DMS114 treated with DMSO at 0.1 percent for 48 hours (cell line): ENCODE measurements at regions not wholly inside any gene's neighbourhood (a gene's known extent, or its start where the extent isn't known, plus 50 kb on each side); places are given as distances from the start of the nearest gene placed in this dataset.
A peak's percentile ranks its signal among the peaks of the same experiment; 100 is the strongest.

Experiments
- DNase-seq: peaks from one replicate; lab custom pipeline; 2025; ENCODE audit not compliant: unreplicated experiment; lab: John Stamatoyannopoulos, UW

DNA sequence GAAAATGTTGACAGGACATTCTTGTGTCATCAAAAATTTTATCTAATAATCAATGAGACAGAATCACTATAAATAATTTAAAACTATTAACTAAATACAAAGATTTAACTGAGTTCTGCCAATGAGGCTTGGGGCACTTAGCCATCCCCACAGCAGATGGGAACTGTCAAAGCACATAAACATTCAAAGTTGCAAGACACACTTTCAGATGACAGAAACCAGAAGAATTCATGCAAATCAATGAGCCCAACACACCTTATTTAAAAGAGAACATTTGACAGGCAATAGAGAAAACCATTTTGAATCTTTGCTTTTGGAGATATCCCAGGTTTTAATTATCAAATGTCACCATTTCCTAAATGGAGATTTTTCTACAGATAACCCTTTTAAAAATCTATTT lies 566.2 kb downstream of the IRS1 start:
- DNase-seq, result no peak

DNA sequence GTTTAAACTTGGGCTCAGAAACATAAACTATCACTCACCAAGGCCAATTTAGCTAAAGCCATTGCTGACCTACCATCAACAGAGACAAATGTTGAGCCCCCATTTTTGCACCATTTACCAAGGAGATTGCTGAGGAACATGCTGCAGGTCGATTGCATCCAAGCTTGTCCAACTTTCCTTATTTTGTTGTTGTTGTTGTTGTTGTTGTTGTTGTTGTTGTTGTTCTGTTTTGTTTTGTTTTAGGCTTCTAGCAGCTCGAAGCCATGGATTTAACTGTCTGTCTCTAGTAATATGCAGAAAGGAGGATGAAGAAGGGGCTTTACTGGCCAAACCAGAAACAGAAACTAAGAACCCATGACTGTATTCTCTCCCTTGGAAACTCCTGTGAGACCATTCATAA lies 571.5 kb downstream of the IRS1 start:
- no peak for DNase-seq

DNA sequence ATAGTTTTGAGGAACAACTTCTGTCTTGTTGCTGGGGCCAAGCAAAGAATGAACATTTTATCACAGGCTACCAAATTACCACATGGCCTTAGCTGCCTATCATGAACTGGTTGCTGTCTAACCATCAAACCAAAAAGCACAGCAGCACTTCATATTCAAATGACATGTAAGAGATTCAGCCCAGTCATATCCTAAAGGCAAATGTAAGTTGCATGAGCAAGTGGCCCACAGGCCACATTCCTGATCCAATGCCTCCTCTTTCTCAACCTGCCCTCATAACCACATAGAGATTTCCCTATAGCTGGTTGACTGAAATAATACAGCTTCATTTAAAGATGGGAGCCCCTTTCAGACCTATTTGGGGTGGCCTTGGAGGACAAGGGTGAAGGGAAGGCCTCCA lies 572.3 kb downstream of the IRS1 start:
- no peak for DNase-seq

DNA sequence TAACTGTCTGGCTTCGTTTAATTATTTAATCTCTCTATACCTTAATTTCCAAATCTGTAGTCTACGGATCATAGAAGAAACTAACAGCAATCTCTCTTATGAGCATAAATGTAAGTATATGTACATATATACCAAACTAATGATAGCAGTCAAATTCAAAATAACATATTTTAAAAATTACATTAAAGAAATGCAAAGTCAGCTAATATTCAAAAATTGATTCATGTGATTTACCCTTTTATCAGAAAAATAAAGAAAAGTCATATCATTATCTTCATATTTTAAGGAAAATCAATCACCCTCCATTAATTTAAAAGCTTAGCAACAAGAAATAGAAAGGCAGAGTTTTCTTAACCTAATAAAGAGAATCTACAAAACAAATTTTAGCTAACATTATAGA lies 575.9 kb downstream of the IRS1 start:
- no peak for DNase-seq

DNA sequence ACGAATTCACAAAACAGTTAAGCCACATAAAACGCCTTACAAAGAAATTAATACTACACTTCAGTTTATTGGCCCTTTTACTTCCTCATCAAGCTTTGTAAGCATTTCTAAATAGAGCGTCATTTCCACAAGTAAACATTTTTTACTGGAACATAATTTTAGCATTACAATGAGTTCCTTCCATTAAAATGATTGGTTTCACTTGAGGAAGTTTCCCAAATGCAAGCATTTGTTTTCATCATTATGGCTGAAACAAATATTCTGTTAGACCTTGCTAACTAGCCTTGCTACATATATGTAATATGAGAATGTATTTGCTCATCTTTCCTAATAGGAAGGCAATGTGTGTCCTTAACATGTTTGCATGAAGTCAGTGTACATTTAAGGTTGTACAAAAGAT lies 579.1 kb downstream of the IRS1 start:
- DNase-seq, result no peak

DNA sequence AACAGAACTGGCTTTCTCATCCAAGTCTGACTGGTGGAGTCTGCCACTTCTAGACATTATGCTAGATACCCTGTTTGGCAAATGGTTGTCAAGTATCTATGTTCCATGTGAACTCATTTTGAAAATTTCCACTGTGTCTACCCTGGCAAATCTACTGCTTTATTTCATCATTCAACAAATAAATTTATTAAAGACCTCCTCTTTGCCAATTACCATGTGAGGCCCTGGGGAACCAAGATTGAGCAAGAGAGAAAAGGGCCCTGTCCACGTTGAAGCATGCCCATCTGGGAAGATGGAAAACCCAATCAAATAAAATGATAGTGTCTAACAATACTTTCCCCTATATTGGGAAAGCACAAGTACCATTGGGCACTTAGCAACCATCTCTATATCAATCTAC lies 582.4 kb downstream of the IRS1 start:
- no peak for DNase-seq

DNA sequence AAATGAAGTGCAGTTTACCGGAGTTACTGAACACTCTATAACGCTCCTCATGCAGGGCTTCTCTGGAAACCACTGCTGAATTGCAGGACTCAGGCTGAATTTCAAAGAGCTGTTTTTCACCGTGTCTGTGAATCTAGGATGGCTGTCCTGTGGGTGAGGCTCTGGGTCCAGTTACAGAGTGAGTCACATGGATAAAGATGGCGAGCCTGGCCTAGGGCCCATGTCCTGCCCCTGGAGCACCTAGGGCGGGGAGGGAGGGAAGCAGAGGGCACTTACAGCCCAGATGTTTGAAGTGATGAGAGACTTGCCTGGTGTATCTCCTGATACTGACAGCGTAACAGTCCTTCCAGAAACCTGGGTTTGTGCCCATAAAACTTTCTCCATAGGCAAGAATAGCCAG lies 583.0 kb downstream of the IRS1 start:
- DNase-seq, result no peak

DNA sequence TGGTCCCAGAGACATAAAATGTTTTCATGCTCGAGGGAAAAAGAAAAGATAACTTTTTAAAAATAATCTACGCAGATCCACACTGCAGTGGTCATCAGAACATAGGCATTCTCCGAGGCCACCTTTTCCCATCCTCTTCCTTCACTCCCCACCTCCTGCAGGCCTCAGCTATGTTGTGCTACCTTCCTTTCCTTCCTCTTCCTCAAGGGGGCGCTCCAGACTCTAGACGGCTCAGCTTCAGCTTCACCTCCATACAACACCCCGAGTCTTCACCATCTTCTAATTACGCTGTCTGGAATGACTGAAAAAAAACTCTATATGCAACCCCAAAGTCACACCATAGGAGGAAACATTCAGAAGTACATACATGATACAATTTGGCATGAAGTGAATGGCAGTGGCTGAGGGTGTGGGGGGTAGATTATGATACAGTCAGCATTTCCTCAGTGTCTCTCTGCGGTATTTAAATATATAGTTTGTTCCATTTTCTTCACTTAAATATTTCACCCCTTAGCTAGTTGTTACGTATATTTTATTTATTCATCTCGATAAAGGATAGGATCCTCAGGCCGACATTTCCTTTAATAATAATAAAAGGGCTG lies 583.6 kb downstream of the IRS1 start:
- DNase-seq, result peak; percentile 1

DNA sequence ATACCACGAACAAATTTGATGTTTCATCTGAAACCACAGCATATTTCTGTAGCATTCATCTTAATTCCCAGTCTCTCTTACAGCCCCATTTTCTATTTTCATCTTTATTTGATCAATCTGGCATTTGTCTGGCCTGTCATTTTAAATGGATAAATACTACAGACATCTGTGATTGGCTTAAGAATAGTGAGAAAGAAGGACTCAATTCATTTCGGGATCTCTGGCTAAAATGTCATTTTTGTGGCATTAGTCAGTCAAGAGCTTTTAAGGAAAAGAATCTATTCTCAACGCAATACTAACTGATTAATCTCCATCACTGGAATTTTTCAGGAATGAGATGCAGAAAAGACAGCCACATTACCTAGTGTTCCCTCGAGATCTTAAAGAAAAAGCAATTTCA lies 585.9 kb downstream of the IRS1 start:
- DNase-seq, result no peak

DNA sequence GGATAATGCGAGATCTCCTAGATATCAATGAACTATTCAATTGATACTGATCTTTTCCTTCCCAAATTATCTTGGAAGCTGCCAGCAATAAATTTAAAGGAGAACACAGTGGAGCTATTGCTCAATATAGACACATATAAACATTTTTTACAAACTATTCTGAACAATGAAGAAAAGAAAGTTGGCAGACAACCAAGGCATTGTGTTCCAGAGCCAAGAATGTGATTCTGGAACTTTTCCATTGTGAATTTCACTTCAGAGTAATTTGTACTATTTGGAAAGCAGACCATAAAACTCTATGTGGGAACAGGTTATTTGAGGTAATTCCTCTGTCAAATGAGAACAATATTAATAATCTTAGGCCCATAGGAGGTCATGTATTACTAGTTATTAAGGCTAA lies 588.2 kb downstream of the IRS1 start:
- DNase-seq, result no peak

DNA sequence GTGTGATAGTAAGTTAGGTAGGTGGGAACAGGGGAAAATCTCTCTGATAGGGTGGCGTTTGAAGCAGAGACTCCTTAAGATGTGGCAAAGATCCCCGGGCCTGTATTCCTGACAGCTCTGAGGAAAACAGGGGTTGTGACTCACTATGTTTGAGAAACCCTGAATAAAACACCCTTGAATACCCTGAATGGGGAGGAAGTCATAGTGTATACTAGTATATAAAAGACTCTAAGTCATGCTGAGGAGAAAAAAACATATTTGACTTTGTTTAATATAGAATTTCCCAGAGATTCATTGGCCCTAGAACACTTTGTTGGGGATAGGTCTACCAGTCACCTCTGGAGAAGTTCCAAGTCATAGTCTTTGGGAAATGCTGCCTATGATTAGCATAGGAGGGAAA lies 590.9 kb downstream of the IRS1 start:
- DNase-seq, result no peak

DNA sequence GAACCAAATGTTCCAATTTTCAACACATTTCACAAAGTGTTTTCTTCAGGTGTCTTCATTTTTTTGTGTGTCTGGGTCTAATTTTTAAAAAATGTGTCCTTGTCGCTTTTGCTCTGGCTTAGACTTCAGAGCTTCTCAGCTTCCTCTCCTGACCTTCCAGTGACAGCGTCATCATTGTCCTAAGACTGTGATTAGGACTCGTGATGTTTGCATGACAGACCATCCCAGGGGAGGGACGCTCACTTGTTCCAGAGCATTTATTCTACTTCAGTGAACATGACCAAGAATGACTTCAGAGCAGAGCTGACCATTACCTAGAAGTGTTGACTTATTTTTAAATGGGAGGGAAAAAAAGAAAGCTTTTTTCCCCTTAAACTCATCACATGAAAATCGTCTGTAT lies 591.9 kb downstream of the IRS1 start:
- no peak for DNase-seq

DNA sequence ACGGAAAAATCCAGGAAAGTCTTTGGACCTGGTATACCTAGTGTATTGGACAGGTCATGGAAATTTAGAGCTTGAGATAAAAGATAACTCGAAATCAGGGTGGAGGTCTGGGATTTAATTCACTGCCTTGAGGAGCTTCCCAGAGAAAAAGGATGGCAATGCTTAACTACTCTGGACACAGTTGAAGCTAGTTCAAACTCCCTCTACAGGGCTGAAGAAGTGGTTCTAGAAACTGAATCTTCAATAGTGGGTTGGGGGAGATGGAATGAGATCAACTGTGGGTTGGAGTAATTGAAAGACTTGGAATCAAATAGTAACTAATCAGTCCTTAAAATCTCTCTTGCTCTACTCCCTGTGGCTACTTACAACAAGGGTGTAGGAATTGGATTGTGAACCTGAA lies 600.1 kb downstream of the IRS1 start:
- DNase-seq, result no peak

DNA sequence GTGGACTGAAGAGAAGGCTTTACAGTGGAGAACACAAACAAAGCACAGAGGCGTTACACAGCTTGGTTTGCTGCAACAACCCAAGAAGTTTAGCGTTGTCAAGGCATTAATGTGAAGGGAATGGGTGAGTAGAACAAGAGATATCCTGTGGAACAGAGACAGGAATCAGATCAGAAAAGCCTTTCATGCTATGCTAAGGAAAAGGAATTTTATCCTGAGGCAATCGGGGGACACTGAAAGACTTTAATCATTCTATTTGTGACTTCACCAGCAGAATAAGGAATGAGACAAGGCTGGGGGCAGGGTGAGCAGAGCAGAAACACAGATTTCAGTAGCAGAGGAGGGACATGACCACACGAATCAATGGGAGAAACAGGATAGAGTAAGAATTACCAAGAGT lies 600.7 kb downstream of the IRS1 start:
- no peak for DNase-seq

DNA sequence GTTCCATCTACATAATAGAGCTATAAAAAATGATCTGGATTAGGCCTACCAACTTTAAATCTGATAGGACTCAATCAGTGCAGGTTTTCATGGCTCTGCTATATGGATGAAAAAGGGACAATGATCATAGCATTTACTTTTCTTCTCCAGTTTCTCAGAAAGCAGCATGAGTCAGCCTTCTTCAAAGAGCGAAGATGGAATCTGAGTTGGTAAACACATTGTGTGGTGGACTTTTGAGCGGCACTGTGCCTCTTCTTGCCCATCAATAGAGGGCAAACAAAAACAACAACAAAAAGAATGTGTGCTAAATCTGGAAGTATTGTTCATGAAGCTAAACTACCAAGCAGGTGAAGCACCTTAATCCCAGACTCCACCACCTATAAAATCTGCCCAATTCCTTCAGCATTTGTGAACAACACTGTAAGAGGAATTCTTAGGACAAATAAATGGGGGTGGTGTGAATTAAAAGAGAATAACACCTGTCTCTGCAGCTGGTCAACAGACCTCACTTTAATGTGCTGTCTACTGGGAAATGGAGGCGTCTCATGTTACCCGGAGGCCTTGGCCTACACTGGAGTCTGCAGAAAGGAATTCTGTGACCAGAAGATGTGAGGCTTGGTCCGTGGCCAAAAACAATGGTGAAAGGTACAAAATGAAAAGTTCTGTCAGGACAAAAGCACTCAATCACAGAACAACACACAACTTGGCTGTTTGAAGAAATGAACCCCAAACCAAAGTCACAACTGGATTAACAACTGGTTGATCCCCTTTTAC lies 609.0 kb downstream of the IRS1 start:
- no peak for DNase-seq

DNA sequence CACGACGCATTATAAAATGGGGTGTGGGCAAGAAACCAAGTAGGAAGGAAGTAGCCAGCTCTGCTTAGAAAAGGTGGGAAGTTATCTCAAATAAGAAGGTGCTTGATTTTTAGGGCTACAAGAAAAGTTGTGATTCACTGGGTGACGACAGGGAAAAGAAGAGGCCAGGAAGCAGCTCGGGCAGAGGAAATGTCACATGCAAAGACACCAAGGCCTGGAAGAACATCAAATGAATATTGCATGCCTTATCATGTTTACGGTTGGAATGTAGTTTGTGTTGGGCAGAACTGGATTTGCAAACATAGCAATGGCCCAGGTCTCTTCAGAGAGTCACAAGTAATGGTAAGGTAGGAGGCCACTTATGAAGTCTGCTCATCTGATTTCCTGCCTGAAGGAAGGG lies 610.6 kb downstream of the IRS1 start:
- no peak for DNase-seq

DNA sequence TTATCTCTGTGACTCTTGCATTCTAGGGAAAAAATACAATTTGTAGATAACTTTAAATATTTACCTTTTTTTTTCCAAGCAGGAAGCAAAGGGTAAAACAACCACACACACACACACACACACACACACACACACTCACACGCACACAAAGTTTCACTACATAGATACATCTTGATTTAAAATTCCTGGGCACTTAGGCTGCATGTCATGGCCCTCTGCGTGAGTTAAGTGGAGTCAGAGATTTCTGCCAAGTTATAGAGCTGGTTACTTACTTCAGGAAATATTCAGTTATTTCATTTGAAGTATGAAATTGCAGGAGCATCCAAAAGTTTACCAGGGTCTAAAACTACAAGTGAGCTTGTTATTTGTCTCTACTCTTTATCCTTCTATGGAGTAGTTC lies 612.0 kb downstream of the IRS1 start:
- no peak for DNase-seq

DNA sequence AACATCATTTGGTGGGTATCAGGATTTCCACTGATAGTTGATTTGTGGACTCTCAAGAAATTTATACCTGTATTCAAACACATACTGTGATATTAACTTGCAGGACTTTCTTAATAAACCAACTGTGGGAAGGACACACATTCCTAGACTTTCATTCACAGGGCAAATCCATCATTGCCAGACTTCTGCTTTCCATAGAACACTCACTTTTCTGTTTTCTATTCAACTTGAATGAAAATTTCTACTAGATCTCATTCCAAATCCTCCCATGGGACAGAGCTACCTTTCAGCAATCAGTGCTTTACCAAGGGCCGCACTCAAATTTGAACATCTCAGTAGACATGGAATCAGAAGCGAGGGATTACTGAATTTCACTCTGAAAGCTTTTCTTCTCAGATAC lies 612.5 kb downstream of the IRS1 start:
- DNase-seq, result no peak

DNA sequence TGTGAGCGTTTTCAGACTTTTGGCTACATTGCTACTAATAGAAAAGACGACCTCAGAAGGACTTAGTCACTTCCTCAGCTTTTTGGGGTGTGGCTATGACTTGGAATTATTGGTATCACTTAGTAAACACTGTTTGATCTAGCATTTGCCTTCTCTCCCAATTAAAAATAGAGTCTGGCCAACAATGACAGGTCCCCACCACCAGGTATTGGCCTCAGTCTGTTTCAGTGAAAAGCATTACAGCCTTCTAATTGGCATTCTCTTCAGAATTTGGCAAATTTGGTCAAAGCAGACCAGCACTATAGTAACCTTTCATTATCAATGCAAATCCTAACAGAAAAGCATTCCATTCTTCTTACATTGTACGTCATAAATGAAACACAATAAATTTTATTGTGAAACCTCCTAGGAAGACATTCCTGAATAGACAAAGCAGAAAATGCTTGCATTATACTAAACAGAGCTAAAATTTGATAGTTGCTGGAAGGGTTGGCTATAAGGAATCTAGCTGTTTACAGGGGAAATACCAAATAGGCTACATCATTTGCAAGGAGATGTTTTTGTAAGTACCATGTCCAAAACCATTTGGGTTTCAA lies 613.9 kb downstream of the IRS1 start:
- DNase-seq, result no peak

DNA sequence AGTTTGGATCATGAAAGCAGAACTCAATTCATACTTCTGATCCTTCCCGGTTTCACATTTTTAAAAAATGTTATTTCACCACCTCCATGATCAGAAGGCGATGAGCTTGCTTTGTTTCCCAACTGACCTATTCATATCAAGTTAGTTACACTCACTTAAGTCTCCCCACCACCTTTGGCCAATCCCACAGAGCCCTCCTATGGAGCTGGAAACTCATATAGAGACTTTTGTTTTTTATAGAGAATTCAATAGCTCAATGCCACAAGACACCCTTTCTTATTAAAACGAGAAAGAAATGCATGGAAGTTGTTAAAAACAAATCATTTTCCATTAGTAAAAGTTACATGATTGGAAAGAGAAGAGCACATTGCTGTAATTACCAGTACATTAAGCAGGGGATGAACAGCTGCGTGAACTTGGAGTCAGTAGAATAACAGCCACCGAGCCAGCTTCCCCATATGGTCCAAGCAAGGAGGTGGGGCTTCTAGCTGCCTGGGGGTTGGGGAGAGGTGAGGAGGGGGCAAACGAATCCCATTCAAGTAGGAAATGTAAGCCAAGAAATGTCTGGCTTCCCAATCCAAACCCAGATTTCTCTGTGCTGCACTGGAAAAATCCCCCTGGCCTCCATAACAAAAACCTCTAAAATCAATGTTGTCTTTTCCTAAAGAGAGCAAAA lies 614.5 kb downstream of the IRS1 start:
- DNase-seq, result no peak

DNA sequence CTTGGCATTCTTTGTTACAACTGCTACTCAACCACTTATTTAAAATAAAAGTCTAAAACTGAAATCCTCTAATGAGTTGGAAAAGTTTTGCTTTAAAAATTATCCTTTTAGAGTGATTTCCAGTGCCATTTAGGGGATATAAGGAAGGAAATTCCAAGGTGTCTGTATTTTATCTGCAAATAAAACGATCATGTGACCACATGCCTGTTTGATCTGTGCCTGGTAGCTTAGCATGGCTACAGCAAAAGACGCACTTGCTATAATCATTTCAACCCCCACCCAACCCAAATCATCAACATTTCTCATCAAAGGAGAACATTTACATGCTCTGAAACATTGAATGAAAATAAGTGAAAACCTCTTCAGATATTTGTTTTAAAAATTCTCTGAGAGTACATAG lies 615.1 kb downstream of the IRS1 start:
- DNase-seq, result no peak

DNA sequence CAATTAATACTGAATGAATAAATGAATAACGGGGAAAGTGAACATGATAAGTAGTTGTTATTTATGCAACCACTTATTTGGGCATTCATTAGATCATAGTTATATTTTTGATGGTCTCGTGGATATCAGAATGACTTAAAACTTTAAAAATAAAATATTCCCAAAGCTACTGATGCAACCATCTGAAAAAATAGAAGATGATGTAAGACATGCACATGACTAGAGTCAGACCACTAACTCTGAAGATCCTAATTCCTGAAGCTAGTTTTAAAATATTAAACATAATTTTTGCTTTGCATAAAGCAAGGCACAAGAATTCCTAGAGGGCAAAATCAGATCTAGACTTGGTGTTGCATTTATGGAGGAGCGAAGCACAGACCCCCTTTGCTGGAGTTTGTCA lies 616.1 kb downstream of the IRS1 start:
- DNase-seq, result no peak
